Right lobe of liver (tissue), 4 donors: ENCODE measurements at regions not wholly inside any gene's neighbourhood (a gene's known extent, or its start where the extent isn't known, plus 50 kb on each side); places are given as distances from the start of the nearest gene placed in this dataset.

ENCODE experiments used
- CTCF ChIP-seq, 4 donors: fragments of 200-600 bp in 3 of 4; fragments of 450-650 bp in 1 of 4; IDR thresholded peaks; one replicate each; pipeline versions ENCODE4 v1.5.1 to v1.8.0; 2016 to 2022; ENCODE audit warnings: antibody characterized with exemption in 4 of 4, mild to moderate bottlenecking in 2 of 4
- POLR2A ChIP-seq: fragments of 450-650 bp; IDR thresholded peaks from one replicate; pipeline ENCODE4 v1.6.1; 2017; ENCODE audit warnings: antibody characterized with exemption, mild to moderate bottlenecking
- donor health status: DM: no; HTN: no; CAD: no.
- donor health status: DM: no; HTN: no; CAD: no.
- donor health status: DM: no; HTN: yes; CAD: no.

DNA sequence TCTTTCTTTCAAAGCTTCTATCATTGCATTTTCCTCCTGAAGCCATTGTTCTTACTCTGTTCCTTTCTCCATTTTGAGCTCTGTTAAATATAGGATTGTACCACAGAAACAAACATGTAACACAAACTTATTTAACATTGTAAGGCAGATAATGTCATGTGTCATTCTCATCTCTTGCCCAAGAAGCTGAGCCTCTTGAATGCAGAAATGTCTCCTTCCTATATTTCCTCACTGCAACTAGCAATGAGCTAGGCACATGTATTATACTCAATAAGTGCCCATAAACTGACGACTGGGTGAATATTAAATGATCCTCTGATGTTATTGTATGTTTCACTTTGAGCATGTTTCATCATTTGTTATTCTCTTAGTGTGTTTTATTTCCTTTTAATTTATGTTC lies 56.7 kb upstream of the SLC7A11 start:
- TF ChIP-seq CTCF (IDR thresholded peaks at IDR 0.05) (no peak), POLR2A (no peak)
